ENCODE measurements at regions not wholly inside any gene's neighbourhood (a gene's known extent, or its start where the extent isn't known, plus 50 kb on each side); places are given as distances from the start of the nearest gene placed in this dataset.

DNA sequence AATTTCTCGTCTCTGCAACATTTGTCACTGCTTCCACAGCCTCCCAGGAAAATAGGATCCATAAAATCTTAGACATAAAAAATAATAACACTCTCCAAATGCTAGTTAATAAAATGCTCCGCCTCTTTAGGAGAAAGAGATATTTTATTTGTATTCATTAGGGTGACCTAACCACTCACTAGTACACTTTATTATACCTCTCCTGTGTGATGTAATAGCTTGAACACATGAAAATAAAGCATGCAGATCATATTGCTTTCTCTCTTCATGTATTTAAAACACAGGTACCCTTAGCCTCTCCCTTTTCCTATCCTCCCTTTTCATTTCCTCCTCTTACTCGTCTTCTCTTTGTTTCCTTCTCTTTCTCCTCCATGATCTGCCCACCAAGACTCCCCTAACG, 694.2 kb downstream of the EPHA4 start:
- ChIA-PET POLR2A (no interaction called here), CTCF (no interaction called here)
- TF ChIP-seq SUZ12 (IDR thresholded peaks at IDR 0.05) (no peak), HDGF (IDR thresholded peaks at IDR 0.05; ENCODE audit: borderline replicate concordance) (no peak)
- no peak for DNase-seq (ENCODE audit: extremely low spot score)

DNA sequence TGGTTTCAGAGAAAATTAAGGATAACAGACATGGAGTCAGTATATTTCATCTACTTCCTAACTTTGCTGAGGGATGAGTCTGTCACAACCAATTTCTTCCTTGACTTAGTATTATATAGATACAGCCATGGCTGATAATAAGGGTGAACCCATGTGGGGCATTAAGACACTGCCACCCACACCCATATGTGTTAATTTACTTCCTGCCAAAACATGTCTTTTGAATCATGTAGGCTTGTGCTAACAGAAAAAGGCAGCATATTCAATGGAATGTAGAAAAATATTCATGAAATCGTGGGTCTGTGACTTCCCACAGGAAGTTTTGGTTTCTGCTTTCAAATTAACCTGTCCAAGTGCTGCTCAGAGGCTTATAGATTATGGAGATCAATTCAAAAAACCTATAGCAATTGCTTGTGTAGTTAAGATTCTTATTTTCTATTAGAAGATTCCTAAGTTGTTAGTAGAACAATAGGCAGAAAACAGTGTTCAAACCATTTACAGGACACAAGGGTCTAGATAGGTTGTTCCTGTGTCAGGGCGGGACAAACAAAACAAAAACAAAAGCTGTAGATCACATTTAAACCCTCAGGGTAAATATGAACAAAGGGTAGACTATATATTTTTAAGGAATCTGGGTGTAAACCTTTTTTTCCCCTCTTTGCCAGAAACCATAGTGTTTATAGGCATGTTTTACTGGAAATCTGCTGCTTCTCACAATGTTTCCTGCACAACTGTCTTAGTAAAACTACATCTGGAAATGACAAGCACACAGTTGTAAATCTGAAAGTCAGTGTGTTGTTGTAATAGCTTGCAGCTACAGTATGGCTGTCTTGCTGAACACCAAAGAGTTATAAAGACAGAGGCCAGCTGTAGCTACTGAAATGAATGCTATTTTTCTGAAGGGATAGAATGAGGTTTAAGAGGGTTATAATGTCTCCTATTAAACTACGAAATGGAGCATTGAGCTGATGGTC, 691.2 kb downstream of the EPHA4 start:
- DNase-seq (ENCODE audit: extremely low spot score), result no peak
- TF ChIP-seq ZNF384 (IDR thresholded peaks at IDR 0.05) (no peak), FOXM1 (IDR thresholded peaks at IDR 0.05; ENCODE audit: borderline replicate concordance) (no peak), BHLHE40 (IDR thresholded peaks at IDR 0.05; ENCODE audit: borderline replicate concordance) (no peak), TARDBP (IDR thresholded peaks at IDR 0.05) (no peak), FOXA1 (IDR thresholded peaks at IDR 0.05) (no peak), SUZ12 (IDR thresholded peaks at IDR 0.05) (no peak), FOXK2 (IDR thresholded peaks at IDR 0.05) (no peak), SP1 (IDR thresholded peaks at IDR 0.05) (no peak), L3MBTL2 (conservative IDR thresholded peaks at IDR 0.05) (no peak), ELF4 (IDR thresholded peaks at IDR 0.05) (no peak), NFRKB (IDR thresholded peaks at IDR 0.05) (no peak), HDGF (IDR thresholded peaks at IDR 0.05; ENCODE audit: borderline replicate concordance) (no peak), CTBP1 (IDR thresholded peaks at IDR 0.05; ENCODE audit: borderline replicate concordance) (no peak), LEF1 (IDR thresholded peaks at IDR 0.05; ENCODE audit: borderline replicate concordance) (no peak), ARNT (IDR thresholded peaks at IDR 0.05) (no peak)
- TF ChIP-seq, protein P1, sequence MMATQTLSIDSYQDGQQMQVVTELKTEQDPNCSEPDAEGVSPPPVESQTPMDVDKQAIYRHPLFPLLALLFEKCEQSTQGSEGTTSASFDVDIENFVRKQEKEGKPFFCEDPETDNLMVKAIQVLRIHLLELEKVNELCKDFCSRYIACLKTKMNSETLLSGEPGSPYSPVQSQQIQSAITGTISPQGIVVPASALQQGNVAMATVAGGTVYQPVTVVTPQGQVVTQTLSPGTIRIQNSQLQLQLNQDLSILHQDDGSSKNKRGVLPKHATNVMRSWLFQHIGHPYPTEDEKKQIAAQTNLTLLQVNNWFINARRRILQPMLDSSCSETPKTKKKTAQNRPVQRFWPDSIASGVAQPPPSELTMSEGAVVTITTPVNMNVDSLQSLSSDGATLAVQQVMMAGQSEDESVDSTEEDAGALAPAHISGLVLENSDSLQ (IDR thresholded peaks at IDR 0.05), result no peak
- ChIA-PET CTCF (no interaction called here), POLR2A (no interaction called here)

DNA sequence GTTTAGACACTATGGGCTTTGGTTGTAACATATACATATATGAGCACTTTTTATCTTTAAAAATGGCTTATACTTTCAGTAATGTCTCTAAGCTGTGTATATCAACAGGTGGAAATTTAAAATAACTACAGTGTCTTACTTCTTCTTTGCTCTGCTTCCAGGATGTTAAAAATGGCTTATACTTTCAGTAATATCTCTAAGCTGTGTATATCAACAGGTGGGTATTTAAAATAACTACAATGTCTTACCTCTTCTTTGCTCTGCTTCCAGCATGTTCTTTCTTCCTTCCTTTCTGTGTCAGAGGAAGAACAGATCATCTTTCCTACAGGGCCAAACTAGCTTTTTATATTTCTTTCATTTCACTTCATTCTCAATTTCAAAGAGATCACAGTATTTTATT, 689.6 kb downstream of the EPHA4 start:
- no peak for TF ChIP-seq ARNT (IDR thresholded peaks at IDR 0.05)
- TF ChIP-seq FOXK2 (IDR thresholded peaks at IDR 0.05), result no peak
- DNase-seq (ENCODE audit: extremely low spot score), result no peak
- ChIA-PET CTCF (no interaction called here), POLR2A (no interaction called here)

DNA sequence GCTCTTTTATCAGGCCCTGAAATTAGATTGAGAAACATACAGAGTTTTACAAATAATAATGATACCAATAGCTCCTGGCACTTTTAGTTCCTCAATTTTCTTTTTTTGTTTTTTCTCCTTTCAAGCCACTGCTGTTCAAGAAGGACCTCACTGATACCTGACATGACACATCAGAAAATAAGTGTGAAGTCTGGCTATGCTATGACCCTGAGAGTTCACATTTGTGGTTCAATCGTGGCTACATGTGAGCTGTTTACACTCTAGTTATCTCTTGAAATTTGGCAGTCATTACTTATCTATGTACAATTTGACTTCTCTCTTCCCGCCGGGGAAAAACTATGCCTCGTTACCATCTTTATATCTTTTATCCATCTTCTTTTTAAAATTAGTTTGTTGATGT, 686.5 kb downstream of the EPHA4 start:
- TF ChIP-seq ZNF384 (IDR thresholded peaks at IDR 0.05) (no peak), FOXM1 (IDR thresholded peaks at IDR 0.05; ENCODE audit: borderline replicate concordance) (no peak), L3MBTL2 (conservative IDR thresholded peaks at IDR 0.05) (no peak), TARDBP (IDR thresholded peaks at IDR 0.05) (no peak), LEF1 (IDR thresholded peaks at IDR 0.05; ENCODE audit: borderline replicate concordance) (no peak), CTBP1 (IDR thresholded peaks at IDR 0.05; ENCODE audit: borderline replicate concordance) (no peak), ELF4 (IDR thresholded peaks at IDR 0.05) (no peak), FOXA1 (IDR thresholded peaks at IDR 0.05) (no peak), SUZ12 (IDR thresholded peaks at IDR 0.05) (no peak), ARNT (IDR thresholded peaks at IDR 0.05) (no peak), NFRKB (IDR thresholded peaks at IDR 0.05) (no peak), HDGF (IDR thresholded peaks at IDR 0.05; ENCODE audit: borderline replicate concordance) (no peak), FOXK2 (IDR thresholded peaks at IDR 0.05) (no peak), SP1 (IDR thresholded peaks at IDR 0.05) (no peak), BHLHE40 (IDR thresholded peaks at IDR 0.05; ENCODE audit: borderline replicate concordance) (no peak)
- TF ChIP-seq, protein P1 (IDR thresholded peaks at IDR 0.05), result no peak
- no peak for DNase-seq (ENCODE audit: extremely low spot score)
- ChIA-PET POLR2A (no interaction called here), CTCF (no interaction called here)

DNA sequence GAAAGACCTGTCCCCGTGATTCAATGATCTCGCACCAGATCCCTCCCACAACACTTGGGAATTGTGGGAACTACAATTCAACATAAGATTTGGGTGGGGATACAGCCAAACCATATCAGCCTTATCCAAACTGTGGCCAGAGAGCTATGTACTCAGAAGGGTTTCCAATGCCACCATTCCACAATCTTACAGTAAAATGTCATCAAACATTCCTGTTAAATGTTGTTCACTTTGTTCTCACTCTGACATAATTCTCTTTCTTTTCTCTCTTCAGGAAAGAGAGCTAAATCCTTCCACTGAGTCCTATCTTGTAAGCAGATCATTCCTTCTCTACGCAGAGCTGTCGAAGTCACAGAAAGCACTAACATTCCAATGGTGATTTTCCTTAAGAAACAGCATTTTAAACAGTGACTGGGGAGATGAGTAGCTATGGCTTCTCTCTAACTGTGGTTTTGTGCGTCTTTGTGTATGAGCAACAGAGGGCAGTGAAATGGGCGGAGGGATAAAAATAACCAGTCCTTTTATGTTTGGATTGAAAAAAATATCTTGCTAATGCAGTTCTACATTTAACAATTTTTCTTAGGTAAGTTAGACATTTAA, 684.7 kb downstream of the EPHA4 start:
- ChIA-PET CTCF (no interaction called here), POLR2A (interaction anchor here (1.0 kb wide), 1 partner anchor 11 kb away, joined by 3 read pairs; no protein-coding TSS in a partner anchor)
- TF ChIP-seq ARNT (IDR thresholded peaks at IDR 0.05) (no peak), CTBP1 (IDR thresholded peaks at IDR 0.05; ENCODE audit: borderline replicate concordance) (no peak), SUZ12 (IDR thresholded peaks at IDR 0.05) (no peak), TARDBP (IDR thresholded peaks at IDR 0.05) (no peak), NFRKB (IDR thresholded peaks at IDR 0.05) (no peak), HDGF (IDR thresholded peaks at IDR 0.05; ENCODE audit: borderline replicate concordance) (no peak), ELF4 (IDR thresholded peaks at IDR 0.05) (no peak), FOXM1 (IDR thresholded peaks at IDR 0.05; ENCODE audit: borderline replicate concordance) (no peak), FOXK2 (IDR thresholded peaks at IDR 0.05) (no peak), LEF1 (IDR thresholded peaks at IDR 0.05; ENCODE audit: borderline replicate concordance) (no peak), BHLHE40 (IDR thresholded peaks at IDR 0.05; ENCODE audit: borderline replicate concordance) (no peak), L3MBTL2 (conservative IDR thresholded peaks at IDR 0.05) (no peak), FOXA1 (IDR thresholded peaks at IDR 0.05) (no peak)
- no peak for DNase-seq (ENCODE audit: extremely low spot score)

DNA sequence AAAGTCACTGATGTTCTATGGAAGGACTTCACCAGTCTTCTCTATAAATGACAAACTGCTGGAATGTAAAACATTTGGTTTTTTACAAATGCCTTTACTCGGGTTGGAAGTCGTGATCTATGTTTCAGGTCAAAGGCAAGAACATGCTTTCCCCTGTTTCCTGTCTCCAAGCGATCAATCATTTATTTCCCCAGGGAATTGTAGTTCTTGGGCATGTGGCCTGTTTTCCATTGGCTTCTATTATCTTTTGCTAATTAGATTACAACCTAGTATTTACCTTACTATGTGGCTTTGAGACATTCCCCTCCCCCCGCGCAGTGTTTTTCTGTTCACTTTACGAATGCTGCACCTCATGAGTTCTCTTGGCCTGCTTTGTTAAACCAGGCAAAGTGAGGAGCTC, 684.2 kb downstream of the EPHA4 start:
- POLR2A ChIA-PET, result no interaction called here
- CTCF ChIA-PET, result no interaction called here
- TF ChIP-seq FOXK2 (IDR thresholded peaks at IDR 0.05), result no peak
- TF ChIP-seq FOXA1 (IDR thresholded peaks at IDR 0.05), result no peak
- no peak for TF ChIP-seq CTBP1 (IDR thresholded peaks at IDR 0.05; ENCODE audit: borderline replicate concordance)
- TF ChIP-seq BHLHE40 (IDR thresholded peaks at IDR 0.05; ENCODE audit: borderline replicate concordance), result no peak
- no peak for DNase-seq (ENCODE audit: extremely low spot score)

Measured in HEK293T (cell line).